HEK293T (cell line): ENCODE measurements at regions not wholly inside any gene's neighbourhood (a gene's known extent, or its start where the extent isn't known, plus 50 kb on each side); places are given as distances from the start of the nearest gene placed in this dataset.

ENCODE experiments used
- BHLHE40 ChIP-seq: fragments of 450-650 bp; IDR thresholded peaks from 2 replicates; pipeline ENCODE4 v1.6.1; 2016; ENCODE audit warnings: mild to moderate bottlenecking, moderate library complexity, borderline replicate concordance
- FOXA1 ChIP-seq: fragments of 450-650 bp; IDR thresholded peaks from 2 replicates; pipeline ENCODE4 v1.6.1; 2016; ENCODE audit warnings: mild to moderate bottlenecking
- FOXK2 ChIP-seq: fragments of 450-650 bp; IDR thresholded peaks from 2 replicates; pipeline ENCODE4 v1.6.1; 2016; ENCODE audit warnings: mild to moderate bottlenecking
- FOXM1 ChIP-seq: fragments of 450-650 bp; IDR thresholded peaks from 2 replicates; pipeline ENCODE4 v1.6.1; 2017; ENCODE audit warnings: mild to moderate bottlenecking, borderline replicate concordance
- HDGF ChIP-seq: fragments of 450-650 bp; IDR thresholded peaks from 2 replicates; pipeline ENCODE4 v1.6.1; 2017; ENCODE audit warnings: antibody characterized with exemption, borderline replicate concordance
- PKNOX1 ChIP-seq: fragments of 450-650 bp; IDR thresholded peaks from 2 replicates; pipeline ENCODE4 v1.6.1; 2016
- SP1 ChIP-seq: fragments of 450-650 bp; IDR thresholded peaks from 2 replicates; pipeline ENCODE4 v1.6.1; 2017
- SUZ12 ChIP-seq: fragments of 450-650 bp; IDR thresholded peaks from 2 replicates; pipeline ENCODE4 v1.6.1; 2016; ENCODE audit warnings: mild to moderate bottlenecking
- TARDBP ChIP-seq: fragments of 450-650 bp; IDR thresholded peaks from 2 replicates; pipeline ENCODE4 v1.6.1; 2016
- ZNF384 ChIP-seq: fragments of 450-650 bp; IDR thresholded peaks from 2 replicates; pipeline ENCODE4 v1.6.1; 2016

DNA sequence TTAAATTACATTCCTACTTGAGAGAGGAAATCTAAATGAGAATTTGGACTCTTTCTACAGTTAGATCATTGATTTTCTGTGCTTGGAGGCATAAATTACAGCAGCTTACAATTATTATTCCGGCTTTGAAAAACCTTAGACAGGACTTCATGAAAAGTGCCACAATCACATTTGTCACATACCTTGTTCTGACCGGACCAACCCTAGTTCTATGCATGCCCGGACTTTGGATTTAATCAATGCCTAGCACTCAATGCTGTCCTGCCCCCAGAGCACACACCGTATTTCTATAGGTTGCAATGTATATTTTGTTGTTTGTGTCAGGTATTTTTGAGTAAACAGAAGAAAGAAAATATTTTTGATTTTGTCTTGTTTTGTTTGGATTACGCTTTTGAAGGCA is 424.7 kb upstream of the PDZRN3 start:
- TF ChIP-seq SUZ12: no peak
- no peak for TF ChIP-seq ZNF384
- TF ChIP-seq TARDBP: no peak
- no peak for TF ChIP-seq SP1
- TF ChIP-seq FOXA1: no peak
- no peak for TF ChIP-seq HDGF
- no peak for TF ChIP-seq BHLHE40
- no peak for TF ChIP-seq FOXK2
- TF ChIP-seq FOXM1: no peak
- no peak for TF ChIP-seq PKNOX1
